Esophagus muscularis mucosa (tissue), 4 donors: ENCODE measurements at regions not wholly inside any gene's neighbourhood (a gene's known extent, or its start where the extent isn't known, plus 50 kb on each side); places are given as distances from the start of the nearest gene placed in this dataset.

ENCODE experiments used
- CTCF ChIP-seq, 3 experiments: fragments of 200-600 bp in 2 of 3; fragments of 450-650 bp in 1 of 3; sonication (generic) in 2 of 3; IDR thresholded peaks; one replicate each; pipeline ENCODE4 v1.5.1; 2017 to 2019; ENCODE audit warnings: antibody characterized with exemption in 3 of 3, mild to moderate bottlenecking in 2 of 3, moderate library complexity in 1 of 3
- EP300 ChIP-seq: sonication (generic); formaldehyde crosslinking; IDR thresholded peaks from one replicate; pipeline ENCODE4 v1.6.1; 2017; ENCODE audit warnings: antibody characterized with exemption
- POLR2A ChIP-seq: fragments of 450-650 bp; IDR thresholded peaks from one replicate; pipeline ENCODE4 v1.6.1; 2017; ENCODE audit warnings: antibody characterized with exemption, moderate library complexity, mild to moderate bottlenecking, low read depth

- no peak for TF ChIP-seq CTCF (IDR thresholded peaks at IDR 0.05)
- TF ChIP-seq POLR2A: no peak
- TF ChIP-seq EP300: no peak
Observed at GRCh38 chr11:15913261-15913660, 443.1 kb downstream of the SOX6 start.
